H1 (cell line): ENCODE measurements at regions not wholly inside any gene's neighbourhood (a gene's known extent, or its start where the extent isn't known, plus 50 kb on each side); places are given as distances from the start of the nearest gene placed in this dataset.
A peak's percentile ranks its signal among the peaks of the same experiment; 100 is the strongest.

ENCODE experiments used
- CTCF ChIA-PET: fragments of 300-600 bp; sonication (Branson Sonifier 250); formaldehyde crosslinking; loops from one replicate; lab custom pipeline; 2021; ENCODE audit not compliant: partially characterized antibody; lab: Charles Lee
- POLR2A ChIA-PET: fragments of 300-600 bp; sonication (Branson Sonifier 250); formaldehyde crosslinking; loops from one replicate; lab custom pipeline; 2021; ENCODE audit warnings: inconsistent platforms; ENCODE audit not compliant: partially characterized antibody; lab: Charles Lee
- DNase-seq, 2 experiments: peaks; one replicate each; pipeline versions ENCODE4 v3.0.0 to v3.0.0-alpha.2; 2010 to 2022; ENCODE audit warnings: low spot score in 2 of 2, low read depth in 1 of 2, mixed read lengths in 1 of 2
- FAIRE-seq: peaks from 2 replicates; lab custom pipeline; 2011; peaks lifted over from hg19 to GRCh38; lab: Jason Lieb, UNC
- H2AFZ ChIP-seq: 2 replicates; pipeline ENCODE4 v1.8.1; 2012; ENCODE audit warnings: low read length, inconsistent platforms
- H2AK5ac ChIP-seq: 2 replicates; pipeline ENCODE4 v1.6.1; 2013; ENCODE audit warnings: low read depth, low read length
- H2BK120ac ChIP-seq: replicated peaks from 2 replicates; pipeline ENCODE3; 2013; ENCODE audit warnings: low read depth, low read length, inconsistent platforms
- H2BK12ac ChIP-seq: 2 replicates; pipeline ENCODE4 v1.6.1; 2013; ENCODE audit warnings: low read depth, low read length
- H2BK15ac ChIP-seq: 2 replicates; pipeline ENCODE4 v1.6.1; 2013; ENCODE audit warnings: low read length
- H2BK20ac ChIP-seq: 2 replicates; pipeline ENCODE4 v1.6.1; 2013; ENCODE audit warnings: low read length
- H2BK5ac ChIP-seq: 2 replicates; pipeline ENCODE4 v1.6.1; 2013; ENCODE audit warnings: low read depth, low read length
- H3K14ac ChIP-seq: 2 replicates; pipeline ENCODE4 v1.6.1; 2013; ENCODE audit warnings: inconsistent platforms; ENCODE audit not compliant: insufficient read length
- H3K18ac ChIP-seq: 2 replicates; pipeline ENCODE4 v1.6.1; 2013; ENCODE audit warnings: low read length; ENCODE audit errors: extremely low read depth
- H3K23ac ChIP-seq: 2 replicates; pipeline ENCODE4 v1.6.1; 2013; ENCODE audit warnings: inconsistent platforms; ENCODE audit not compliant: insufficient read length
- H3K23me2 ChIP-seq: 2 replicates; pipeline ENCODE4 v1.6.1; 2013; ENCODE audit warnings: low read depth, low read length
- H3K27ac ChIP-seq: 2 replicates; pipeline ENCODE4 v1.6.1; 2011; ENCODE audit warnings: low read depth, low read length, inconsistent platforms
- H3K27me3 ChIP-seq, 4 experiments: replicated peaks in 1 of 4; 1 replicate in 1 of 4; 2 replicates in 3 of 4; pipeline versions ENCODE4 v1.6.1 to v1.8.1; 2011 to 2013; ENCODE audit warnings: low read length in 3 of 4, mild to moderate bottlenecking in 3 of 4, inconsistent platforms in 2 of 4, mixed read lengths in 2 of 4, moderate library complexity in 1 of 4; ENCODE audit not compliant: control insufficient read depth in 3 of 4, insufficient read depth in 3 of 4; ENCODE audit errors: extremely low read depth in 1 of 4
- H3K36me3 ChIP-seq, 4 experiments: 2 replicates each; pipeline versions ENCODE4 v1.6.1 to v1.8.1; 2011 to 2013; ENCODE audit warnings: mild to moderate bottlenecking in 4 of 4, low read length in 3 of 4, moderate library complexity in 2 of 4, control low read depth in 1 of 4, inconsistent platforms in 1 of 4; ENCODE audit not compliant: insufficient read depth in 4 of 4, control insufficient read depth in 2 of 4
- H3K4ac ChIP-seq: replicated peaks from 2 replicates; pipeline ENCODE3; 2013; ENCODE audit warnings: low read length, low read depth, mixed read lengths, inconsistent platforms; ENCODE audit not compliant: insufficient read length
- H3K4me1 ChIP-seq, 4 experiments: replicated peaks in 1 of 4; 1 replicate in 1 of 4; 2 replicates in 3 of 4; pipeline versions ENCODE4 v1.6.1 to v1.8.1; 2011 to 2013; ENCODE audit warnings: low read length in 3 of 4, inconsistent platforms in 2 of 4, mixed read lengths in 1 of 4; ENCODE audit not compliant: insufficient read depth in 4 of 4, control insufficient read depth in 3 of 4
- H3K4me2 ChIP-seq, 2 experiments: 2 replicates each; pipeline versions ENCODE4 v1.6.1 to v1.8.1; 2011 to 2013; ENCODE audit warnings: low read depth in 2 of 2, low read length in 2 of 2, control low read depth in 1 of 2, inconsistent platforms in 1 of 2, mild to moderate bottlenecking in 1 of 2; ENCODE audit not compliant: insufficient read depth in 1 of 2
- H3K4me3 ChIP-seq, 4 experiments: fragments of 200-600, 300-600 bp in 1 of 4; sonication (generic), shearing (Covaris generic), sonication (Bioruptor Twin) in 1 of 4; 2 replicates each; pipeline versions ENCODE4 v1.5.1 to v1.8.1; 2011 to 2016; ENCODE audit warnings: low read length in 4 of 4, low read depth in 3 of 4, control low read depth in 2 of 4, inconsistent platforms in 2 of 4, mild to moderate bottlenecking in 2 of 4, mixed read lengths in 1 of 4, moderate library complexity in 1 of 4; ENCODE audit not compliant: insufficient read depth in 2 of 4; ENCODE audit errors: extremely low read depth in 1 of 4
- H3K56ac ChIP-seq: replicated peaks from 2 replicates; pipeline ENCODE3; 2013; ENCODE audit warnings: low read depth, mild to moderate bottlenecking, mixed read lengths, low read length, inconsistent platforms; ENCODE audit not compliant: insufficient read length
- H3K79me1 ChIP-seq: 2 replicates; pipeline ENCODE4 v1.6.1; 2013; ENCODE audit warnings: low read depth, low read length, control low read depth
- H3K79me2 ChIP-seq, 2 experiments: 2 replicates each; pipeline versions ENCODE4 v1.6.1 to v1.8.1; 2012 to 2013; ENCODE audit warnings: low read length in 2 of 2, mild to moderate bottlenecking in 2 of 2, inconsistent platforms in 1 of 2; ENCODE audit not compliant: insufficient read depth in 2 of 2, control insufficient read depth in 1 of 2
- H3K9ac ChIP-seq, 4 experiments: replicated peaks in 1 of 4; 1 replicate in 1 of 4; 2 replicates in 3 of 4; pipeline versions ENCODE4 v1.6.1 to v1.8.1; 2011 to 2013; ENCODE audit warnings: low read depth in 3 of 4, low read length in 3 of 4, control low read depth in 2 of 4, mild to moderate bottlenecking in 2 of 4, moderate library complexity in 2 of 4, inconsistent platforms in 1 of 4; ENCODE audit errors: extremely low read depth in 1 of 4
- H3K9me3 ChIP-seq, 2 experiments: 2 replicates each; pipeline versions ENCODE4 v1.6.1 to v1.8.1; 2012 to 2013; ENCODE audit warnings: mild to moderate bottlenecking in 2 of 2, moderate library complexity in 2 of 2, control low read depth in 1 of 2, inconsistent platforms in 1 of 2, low read depth in 1 of 2, low read length in 1 of 2, mixed read lengths in 1 of 2; ENCODE audit not compliant: insufficient read depth in 2 of 2
- H4K20me1 ChIP-seq, 2 experiments: replicated peaks in 1 of 2; 2 replicates each; pipeline versions ENCODE3 to v1.8.1; 2011 to 2013; ENCODE audit warnings: inconsistent platforms in 2 of 2, low read length in 2 of 2, mild to moderate bottlenecking in 1 of 2; ENCODE audit not compliant: insufficient read depth in 2 of 2, control insufficient read depth in 1 of 2
- H4K5ac ChIP-seq: 2 replicates; pipeline ENCODE4 v1.6.1; 2013; ENCODE audit warnings: low read length, low read depth, mixed read lengths, inconsistent platforms; ENCODE audit not compliant: insufficient read length
- H4K8ac ChIP-seq: 2 replicates; pipeline ENCODE4 v1.8.0; 2013; ENCODE audit warnings: mild to moderate bottlenecking, moderate library complexity, low read length, inconsistent platforms; ENCODE audit not compliant: insufficient read depth; ENCODE audit errors: extremely low read depth
- H4K91ac ChIP-seq: replicated peaks from 2 replicates; pipeline ENCODE3; 2013; ENCODE audit warnings: low read length, mixed read lengths, inconsistent platforms; ENCODE audit not compliant: insufficient read length
- BCL11A ChIP-seq, 2 experiments: IDR thresholded peaks; one replicate each; pipeline ENCODE4 v1.6.1; 2011; ENCODE audit warnings: low read depth in 2 of 2, low read length in 2 of 2, mild to moderate bottlenecking in 2 of 2
- HDAC2 ChIP-seq, 2 experiments: fragments of 300-600 bp in 1 of 2; sonication (generic) in 1 of 2; IDR thresholded peaks; 2 replicates each; pipeline ENCODE4 v1.6.1; 2011 to 2012; ENCODE audit warnings: low read depth in 2 of 2, low read length in 2 of 2, mild to moderate bottlenecking in 2 of 2, moderate library complexity in 2 of 2, borderline replicate concordance in 1 of 2, inconsistent platforms in 1 of 2
- HDAC6 ChIP-seq: IDR thresholded peaks from one replicate; pipeline ENCODE4 v1.7.1; 2012; ENCODE audit warnings: low read depth, mild to moderate bottlenecking, inconsistent platforms, low read length, moderate library complexity
- PHF8 ChIP-seq: fragments of 200-600 bp; sonication (generic); conservative IDR thresholded peaks from 2 replicates; pipeline ENCODE4 v1.7.1; 2012; ENCODE audit warnings: low read depth, mild to moderate bottlenecking, inconsistent platforms, low read length, moderate library complexity
- SP1 ChIP-seq: IDR thresholded peaks from 2 replicates; pipeline ENCODE4 v1.6.1; 2011; ENCODE audit warnings: low read depth, low read length
- WGBS, 2 experiments: shearing (Covaris generic) in 1 of 2; methylation state at CpG; one replicate each; pipeline versions ENCODE4 v1.1.6 to v1.1.7; 2013 to 2015; ENCODE audit warnings: low lambda C conversion rate in 2 of 2, mixed read lengths in 2 of 2, inconsistent platforms in 1 of 2, low coverage in 1 of 2, missing lambda C conversion rate in 1 of 2; ENCODE audit not compliant: insufficient replicate concordance in 2 of 2, insufficient coverage in 1 of 2, insufficient read length in 1 of 2; ENCODE audit errors: extremely low coverage in 1 of 2, missing lambda C conversion rate in 1 of 2; 5-methylcytosine and 5-hydroxymethylcytosine counted together
- TF ChIP-seq, protein P1 (sequence below): IDR thresholded peaks from 2 replicates; pipeline ENCODE4 v1.6.1; 2012; ENCODE audit warnings: inconsistent platforms

DNA sequence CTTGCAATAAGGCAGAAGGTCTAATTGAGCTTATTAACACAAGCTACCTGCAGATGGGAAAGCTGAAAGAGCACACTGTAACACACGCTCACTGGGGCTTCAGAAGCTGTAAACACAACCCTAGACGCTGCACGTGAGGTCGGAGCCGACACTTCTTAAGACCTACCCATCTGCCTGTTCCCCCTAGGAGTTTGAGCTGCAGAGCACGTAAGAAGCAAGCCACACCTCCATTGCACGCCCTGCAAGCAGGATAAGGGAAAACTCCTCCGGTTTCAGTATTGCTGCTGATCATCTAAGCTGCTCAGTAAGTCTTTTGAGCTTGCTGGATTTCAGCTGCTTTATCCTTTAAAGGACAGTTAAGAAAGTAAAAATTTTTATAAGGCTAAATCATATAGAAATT, 244.0 kb upstream of the ZWINT start:
- no peaks in the 10 kb centered on the region for H3K79me1 ChIP-seq
- H3K4me3 ChIP-seq: no peak overlapping the region
- no peak overlapping the region for H2BK5ac ChIP-seq
- WGBS, 2 experiments: 84% methylated on average over 8 of the region's 8 CpGs; no CpG with 5 or more reads in 1 of the 2 experiments
- H3K9ac ChIP-seq: no peak overlapping the region
- no peak overlapping the region for H2BK20ac ChIP-seq
- no peaks in the 10 kb centered on the region for H4K20me1 ChIP-seq
- no peaks in the 10 kb centered on the region for H3K79me2 ChIP-seq
- no peak overlapping the region for H2AK5ac ChIP-seq
- no peak for DNase-seq
- H3K4me1 ChIP-seq: no peaks in the 10 kb centered on the region
- H3K23me2 ChIP-seq: no peaks in the 10 kb centered on the region
- no peak overlapping the region for H2BK120ac ChIP-seq
- H4K8ac ChIP-seq: no peak overlapping the region
- H4K91ac ChIP-seq: no peak overlapping the region
- H3K9me3 ChIP-seq: no peaks in the 10 kb centered on the region
- ChIA-PET POLR2A (no interaction called here), CTCF (interaction anchor here (0.6 kb wide), 1 partner anchor 1659 kb away, joined by 3 read pairs; no protein-coding TSS in a partner anchor)
- H3K18ac ChIP-seq: no peak overlapping the region
- H3K27me3 ChIP-seq: no peaks in the 10 kb centered on the region
- H3K4me2 ChIP-seq: no peak overlapping the region
- peak overlapping the region; percentile 96 for H2AFZ ChIP-seq
- H4K5ac ChIP-seq: no peak overlapping the region
- TF ChIP-seq BCL11A (IDR thresholded peaks at IDR 0.05; ENCODE audit: low read depth in 2 of 2, low read length in 2 of 2) (no peak), HDAC6 (no peak), HDAC2 (IDR thresholded peaks at IDR 0.05; ENCODE audit: borderline replicate concordance in 1 of 2, low read depth in 2 of 2, low read length in 2 of 2) (no peak), SP1 (no peak), PHF8 (no peak)
- TF ChIP-seq, protein P1, sequence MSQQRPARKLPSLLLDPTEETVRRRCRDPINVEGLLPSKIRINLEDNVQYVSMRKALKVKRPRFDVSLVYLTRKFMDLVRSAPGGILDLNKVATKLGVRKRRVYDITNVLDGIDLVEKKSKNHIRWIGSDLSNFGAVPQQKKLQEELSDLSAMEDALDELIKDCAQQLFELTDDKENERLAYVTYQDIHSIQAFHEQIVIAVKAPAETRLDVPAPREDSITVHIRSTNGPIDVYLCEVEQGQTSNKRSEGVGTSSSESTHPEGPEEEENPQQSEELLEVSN: no peak
- H3K23ac ChIP-seq: no peak overlapping the region
- no peak overlapping the region for H3K14ac ChIP-seq
- no peak for FAIRE-seq
- H2BK12ac ChIP-seq: no peak overlapping the region
- no peak overlapping the region for H3K56ac ChIP-seq
- H3K27ac ChIP-seq: no peak overlapping the region
- H3K4ac ChIP-seq: no peak overlapping the region
- no peak overlapping the region for H2BK15ac ChIP-seq
- H3K36me3 ChIP-seq: no peaks in the 10 kb centered on the region
